ENCODE measurements at regions not wholly inside any gene's neighbourhood (a gene's known extent, or its start where the extent isn't known, plus 50 kb on each side); places are given as distances from the start of the nearest gene placed in this dataset.
"Not testable (repeated sequence)": the region's sequence is repeated elsewhere in the genome, so short reads cannot be mapped to it uniquely, and the experiment has no call there.

- no peak for DNase-seq (ENCODE audit: low read depth)
- no peak overlapping the region for H3K4me3 ChIP-seq (ENCODE audit: low read depth, low read length)
- no peak for TF ChIP-seq CTCF (IDR thresholded peaks at IDR 0.05; ENCODE audit: insufficient read depth, low read depth, low read length)
Measured at GRCh38 chr18:11489266-11489899, 120.0 kb upstream of the SLC35G4 start.

DNA sequence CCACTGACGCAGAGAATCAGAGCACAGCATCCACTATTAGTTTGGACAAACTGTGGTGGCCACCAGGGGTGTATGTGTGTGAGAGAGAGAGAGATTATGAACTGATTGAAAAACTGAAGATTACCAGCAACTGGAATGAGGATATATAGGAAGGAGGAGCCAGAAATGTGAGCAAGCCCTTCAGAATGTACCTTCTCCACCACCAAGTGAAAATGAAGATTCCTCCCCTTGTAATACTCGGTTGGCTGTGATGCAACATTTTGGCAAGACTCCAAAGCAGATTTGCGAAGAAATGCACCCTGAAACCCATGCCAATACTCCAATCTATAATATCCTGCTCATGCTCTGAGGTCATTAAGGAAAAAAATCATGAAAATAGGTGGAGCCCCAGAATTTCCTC is 121.2 kb upstream of the SLC35G4 start:
- no peak for TF ChIP-seq CTCF (IDR thresholded peaks at IDR 0.05; ENCODE audit: insufficient read depth, low read depth, low read length)
- H3K4me3 ChIP-seq (ENCODE audit: low read depth, low read length) = no peak overlapping the region
- DNase-seq (ENCODE audit: low read depth) = peak; percentile 3

GRCh38 chr18:11487390-11487789 is 122.0 kb upstream of the SLC35G4 start:
- no peak overlapping the region for H3K4me3 ChIP-seq (ENCODE audit: low read depth, low read length)
- DNase-seq (ENCODE audit: low read depth) = no peak
- TF ChIP-seq CTCF (IDR thresholded peaks at IDR 0.05; ENCODE audit: insufficient read depth, low read depth, low read length) = no peak

- no peak for DNase-seq (ENCODE audit: low read depth)
- TF ChIP-seq CTCF (IDR thresholded peaks at IDR 0.05; ENCODE audit: insufficient read depth, low read depth, low read length) = no peak
- no peak overlapping the region for H3K4me3 ChIP-seq (ENCODE audit: low read depth, low read length)
Measured at GRCh38 chr18:11482271-11482670, 127.1 kb upstream of the SLC35G4 start.

DNA sequence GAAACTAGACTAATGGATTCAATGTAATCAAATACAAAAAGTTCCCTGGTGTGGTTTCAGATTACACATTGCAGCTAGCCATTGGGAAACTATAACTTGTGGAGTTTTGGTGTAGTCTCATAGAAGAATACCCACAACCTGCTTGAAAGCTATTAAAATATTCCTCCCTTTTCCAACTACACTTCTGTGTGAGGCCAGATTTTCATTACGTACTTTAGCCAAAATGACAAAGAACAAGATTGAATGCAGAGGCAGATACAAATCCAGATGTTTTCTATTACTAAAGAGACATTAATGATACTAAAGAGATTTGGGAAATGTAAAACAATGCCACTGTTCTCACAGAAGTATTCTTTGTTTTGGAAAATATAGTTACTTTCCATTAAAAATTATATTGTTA is 128.7 kb upstream of the SLC35G4 start:
- TF ChIP-seq CTCF (IDR thresholded peaks at IDR 0.05; ENCODE audit: insufficient read depth, low read depth, low read length) = no peak
- H3K4me3 ChIP-seq (ENCODE audit: low read depth, low read length) = no peak overlapping the region
- DNase-seq (ENCODE audit: low read depth) = no peak

- H3K4me3 ChIP-seq (ENCODE audit: low read depth, low read length); DNase-seq (ENCODE audit: low read depth): not testable (repeated sequence)
Measured at GRCh38 chr18:11479031-11479430, 130.4 kb upstream of the SLC35G4 start.

DNA sequence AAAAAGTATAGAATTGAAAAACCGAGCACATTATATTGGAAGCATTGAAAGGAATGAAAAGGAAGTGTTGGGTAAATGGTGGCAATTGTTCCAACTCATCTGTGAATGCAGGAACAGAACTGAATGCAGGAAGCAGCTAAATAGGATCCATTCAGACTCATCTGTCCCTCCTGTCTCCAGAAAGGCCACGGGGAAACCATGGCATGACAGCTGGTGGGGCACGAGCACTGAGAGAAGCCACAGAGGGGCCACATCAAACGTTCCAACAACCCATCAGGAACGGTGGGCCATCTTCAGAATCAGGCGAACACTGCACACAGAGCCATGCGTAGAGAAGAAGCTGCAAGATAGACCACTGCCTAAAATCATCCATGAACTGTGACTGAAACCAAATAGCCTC is 138.5 kb upstream of the SLC35G4 start:
- DNase-seq (ENCODE audit: low read depth) = no peak
- no peak for TF ChIP-seq CTCF (IDR thresholded peaks at IDR 0.05; ENCODE audit: insufficient read depth, low read depth, low read length)
- H3K4me3 ChIP-seq (ENCODE audit: low read depth, low read length) = no peak overlapping the region

All from fibroblast of villous mesenchyme (primary cell).